Prostate gland (tissue), 2 donors: ENCODE measurements at regions not wholly inside any gene's neighbourhood (a gene's known extent, or its start where the extent isn't known, plus 50 kb on each side); places are given as distances from the start of the nearest gene placed in this dataset.

Experiments
- DNase-seq: peaks from one replicate; pipeline ENCODE4 v3.0.0-alpha.2; 2019; ENCODE audit warnings: low spot score
- H3K27ac ChIP-seq, 2 donors: fragments of 200-600 bp; sonication (generic); 2 replicates each; pipeline ENCODE4 v1.5.1; 2017 to 2019
- H3K27me3 ChIP-seq: fragments of 200-600 bp; sonication (generic); replicated peaks from 2 replicates; pipeline ENCODE4 v1.5.1; 2019; ENCODE audit not compliant: insufficient read depth
- H3K36me3 ChIP-seq, 2 donors: fragments of 200-600 bp; sonication (generic); 1 replicate in 1 of 2; 2 replicates in 1 of 2; pipeline versions ENCODE4 v1.5.1 to v1.8.1; 2017 to 2019
- H3K4me1 ChIP-seq: fragments of 200-600 bp; sonication (generic); replicated peaks from 2 replicates; pipeline ENCODE4 v1.5.1; 2019
- H3K4me3 ChIP-seq, 2 donors: fragments of 200-600 bp; sonication (generic); 2 replicates each; pipeline ENCODE4 v1.5.1; 2017 to 2019
- H3K9me3 ChIP-seq: fragments of 200-600 bp; sonication (generic); 2 replicates; pipeline ENCODE4 v1.5.1; 2017
- POLR2A ChIP-seq: fragments of 450-650 bp; IDR thresholded peaks from one replicate; pipeline ENCODE4 v1.6.1; 2016; ENCODE audit warnings: antibody characterized with exemption, mild to moderate bottlenecking
- POLR2AphosphoS5 ChIP-seq: sonication (generic); formaldehyde crosslinking; IDR thresholded peaks from one replicate; pipeline ENCODE4 v1.6.1; 2017; ENCODE audit warnings: antibody characterized with exemption
- WGBS: methylation state at CpG from one replicate; pipeline ENCODE4 v1.1.5; 2018; 5-methylcytosine and 5-hydroxymethylcytosine counted together
- intact Hi-C: fragments of 100-400 bp; cut with DNase I; formaldehyde crosslinking; loops from one replicate; pipeline ENCODE4 v1.14.2; 2022
- TF ChIP-seq, protein P1 (sequence below), 4 experiments: fragments of 200-600 bp in 2 of 4; fragments of 450-650 bp in 2 of 4; sonication (generic) in 2 of 4; IDR thresholded peaks; 1 replicate in 3 of 4; 2 replicates in 1 of 4; pipeline ENCODE4 v1.5.1; 2016 to 2019; ENCODE audit warnings: antibody characterized with exemption in 4 of 4, mild to moderate bottlenecking in 2 of 4, moderate library complexity in 2 of 4

- H3K36me3 ChIP-seq = no peaks in the 10 kb centered on the region
Observed at GRCh38 chr6:122126894-122127293, 272.6 kb upstream of the HSF2 start.

DNA sequence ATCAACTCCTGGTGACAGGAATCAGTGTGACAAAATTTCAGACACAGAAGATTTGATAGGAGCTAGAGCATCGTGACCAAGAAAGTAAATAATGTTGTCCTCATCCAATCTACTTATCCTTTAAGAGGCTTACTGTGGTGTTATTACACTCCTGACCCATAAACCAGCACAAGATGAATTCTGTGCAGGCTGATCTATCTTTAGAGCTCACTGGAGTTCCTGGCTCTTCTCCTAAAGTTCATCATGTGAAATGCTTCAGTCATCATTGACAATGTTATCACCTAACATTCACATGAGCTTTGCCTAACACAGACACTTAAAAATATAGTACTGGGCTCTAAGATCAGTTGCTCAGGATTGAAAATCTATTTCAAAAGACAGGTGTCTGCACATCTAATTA, 271.0 kb upstream of the HSF2 start:
- no peak for TF ChIP-seq POLR2AphosphoS5
- TF ChIP-seq, protein P1, sequence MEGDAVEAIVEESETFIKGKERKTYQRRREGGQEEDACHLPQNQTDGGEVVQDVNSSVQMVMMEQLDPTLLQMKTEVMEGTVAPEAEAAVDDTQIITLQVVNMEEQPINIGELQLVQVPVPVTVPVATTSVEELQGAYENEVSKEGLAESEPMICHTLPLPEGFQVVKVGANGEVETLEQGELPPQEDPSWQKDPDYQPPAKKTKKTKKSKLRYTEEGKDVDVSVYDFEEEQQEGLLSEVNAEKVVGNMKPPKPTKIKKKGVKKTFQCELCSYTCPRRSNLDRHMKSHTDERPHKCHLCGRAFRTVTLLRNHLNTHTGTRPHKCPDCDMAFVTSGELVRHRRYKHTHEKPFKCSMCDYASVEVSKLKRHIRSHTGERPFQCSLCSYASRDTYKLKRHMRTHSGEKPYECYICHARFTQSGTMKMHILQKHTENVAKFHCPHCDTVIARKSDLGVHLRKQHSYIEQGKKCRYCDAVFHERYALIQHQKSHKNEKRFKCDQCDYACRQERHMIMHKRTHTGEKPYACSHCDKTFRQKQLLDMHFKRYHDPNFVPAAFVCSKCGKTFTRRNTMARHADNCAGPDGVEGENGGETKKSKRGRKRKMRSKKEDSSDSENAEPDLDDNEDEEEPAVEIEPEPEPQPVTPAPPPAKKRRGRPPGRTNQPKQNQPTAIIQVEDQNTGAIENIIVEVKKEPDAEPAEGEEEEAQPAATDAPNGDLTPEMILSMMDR (IDR thresholded peaks at IDR 0.05) = no peak
- TF ChIP-seq POLR2A = no peak
- no peaks in the 10 kb centered on the region for H3K9me3 ChIP-seq
- 68% methylated on average over 1 of the region's 1 CpG for WGBS

More at GRCh38 chr6:122126894-122127293, 272.6 kb upstream of the HSF2 start:
- H3K4me1 ChIP-seq = no peaks in the 10 kb centered on the region
- no peaks in the 10 kb centered on the region for H3K27me3 ChIP-seq
- intact Hi-C loops = no loop called here
- H3K4me3 ChIP-seq = no peak overlapping the region
- no peak for TF ChIP-seq POLR2AphosphoS5
- TF ChIP-seq POLR2A = no peak
- TF ChIP-seq, protein P1 (IDR thresholded peaks at IDR 0.05) = no peak
- DNase-seq = no peak
- no peak overlapping the region for H3K27ac ChIP-seq
- 60% methylated on average over 3 of the region's 3 CpGs for WGBS
- no peaks in the 10 kb centered on the region for H3K9me3 ChIP-seq

DNA sequence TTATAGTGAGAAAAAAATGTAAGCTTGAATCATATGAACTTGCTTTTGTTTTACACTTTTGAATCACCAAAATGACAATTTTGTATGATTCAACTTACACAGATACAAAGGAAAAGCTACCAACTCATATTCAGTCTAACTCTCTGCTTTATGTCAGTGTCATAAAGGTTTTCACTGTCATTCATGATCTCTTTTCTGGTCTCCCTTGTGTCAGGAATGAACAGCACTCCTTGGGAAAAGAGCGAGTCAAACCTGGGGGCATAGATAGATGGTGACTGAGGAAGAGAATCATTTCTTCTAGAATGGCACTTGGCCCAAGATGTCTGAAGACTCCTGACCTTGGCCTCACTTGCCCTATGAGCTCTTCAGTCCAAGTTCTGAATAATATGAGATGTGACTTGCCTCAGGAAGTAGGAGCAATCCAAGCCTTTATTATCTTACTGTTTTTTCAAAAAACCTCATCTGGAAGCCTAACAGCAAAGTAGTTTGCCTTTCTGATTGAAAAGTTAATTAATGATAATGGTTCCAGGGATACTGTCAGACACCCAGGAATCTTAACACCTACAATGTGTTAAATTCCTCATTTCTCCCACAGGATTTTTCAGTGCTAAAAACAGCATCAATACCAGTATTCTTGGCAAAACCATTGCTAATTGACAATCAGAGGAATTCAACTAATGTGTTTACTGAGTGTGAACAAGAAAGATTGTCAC, 270.0 kb upstream of the HSF2 start:
- TF ChIP-seq, protein P1 (IDR thresholded peaks at IDR 0.05) = no peak
- H3K27me3 ChIP-seq = no peaks in the 10 kb centered on the region

More for the DNA sequence above, 271.0 kb upstream of the HSF2 start:
- H3K4me1 ChIP-seq = no peaks in the 10 kb centered on the region
- H3K27ac ChIP-seq = no peak overlapping the region
- no peak overlapping the region for H3K4me3 ChIP-seq
- H3K36me3 ChIP-seq = no peaks in the 10 kb centered on the region
- DNase-seq = no peak
- no peaks in the 10 kb centered on the region for H3K27me3 ChIP-seq
- intact Hi-C loops = no loop called here

GRCh38 chr6:122130026-122130348, 269.5 kb upstream of the HSF2 start:
- no peak overlapping the region for H3K4me3 ChIP-seq
- H3K4me1 ChIP-seq = no peaks in the 10 kb centered on the region
- intact Hi-C loops = no loop called here
- no peaks in the 10 kb centered on the region for H3K9me3 ChIP-seq
- TF ChIP-seq, protein P1 (IDR thresholded peaks at IDR 0.05) = no peak
- TF ChIP-seq POLR2A (no peak), POLR2AphosphoS5 (no peak)
- H3K36me3 ChIP-seq = no peaks in the 10 kb centered on the region
- H3K27me3 ChIP-seq = no peaks in the 10 kb centered on the region
- WGBS = 70% methylated on average over 3 of the region's 3 CpGs
- DNase-seq = no peak
- no peak overlapping the region for H3K27ac ChIP-seq

More for the DNA sequence above, 270.0 kb upstream of the HSF2 start:
- Histone ChIP-seq H3K4me1 (no peaks in the 10 kb centered on the region), H3K36me3 (no peaks in the 10 kb centered on the region), H3K4me3 (no peak overlapping the region), H3K27ac (no peak overlapping the region), H3K9me3 (no peaks in the 10 kb centered on the region)
- intact Hi-C loops = no loop called here
- DNase-seq = no peak
- 96% methylated on average over 1 of the region's 1 CpG for WGBS

DNA sequence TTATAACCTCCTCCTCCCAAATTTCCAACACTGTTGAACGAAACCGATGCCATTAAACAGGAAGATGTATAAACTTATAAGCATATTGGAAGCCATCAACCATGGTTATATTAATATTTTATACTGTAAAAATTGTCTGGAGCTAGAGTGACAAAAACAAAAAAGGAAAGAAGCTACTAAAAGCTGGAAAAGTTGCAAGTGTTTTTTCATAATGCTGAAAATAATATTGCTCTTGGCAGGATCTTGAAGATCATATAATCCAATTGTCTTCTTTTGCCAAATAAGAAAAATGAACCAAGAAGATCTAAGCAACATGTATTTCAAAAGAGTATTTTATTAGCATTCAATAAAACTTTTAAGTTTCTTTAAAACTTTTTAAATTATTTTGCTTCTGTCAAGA, 268.9 kb upstream of the HSF2 start:
- no peak overlapping the region for H3K27ac ChIP-seq
- no peaks in the 10 kb centered on the region for H3K4me1 ChIP-seq
- intact Hi-C loops = no loop called here
- no peaks in the 10 kb centered on the region for H3K27me3 ChIP-seq
- H3K4me3 ChIP-seq = no peak overlapping the region
- TF ChIP-seq, protein P1 (IDR thresholded peaks at IDR 0.05) = no peak
- TF ChIP-seq POLR2AphosphoS5 (no peak), POLR2A (no peak)
- WGBS = 84% methylated on average over 2 of the region's 2 CpGs
- no peaks in the 10 kb centered on the region for H3K9me3 ChIP-seq
- H3K36me3 ChIP-seq = no peaks in the 10 kb centered on the region
- DNase-seq = no peak
